ENCODE measurements at regions not wholly inside any gene's neighbourhood (a gene's known extent, or its start where the extent isn't known, plus 50 kb on each side); places are given as distances from the start of the nearest gene placed in this dataset.

- Histone ChIP-seq H3K9me3 (ENCODE audit: control insufficient read depth, insufficient read depth, low read depth, low read length) (no peaks in the 10 kb centered on the region), H3K36me3 (ENCODE audit: control insufficient read depth, insufficient read depth, low read length) (no peaks in the 10 kb centered on the region), H3K4me2 (ENCODE audit: extremely low read depth, insufficient read depth, low read length) (no peak overlapping the region), H3K27me3 (ENCODE audit: control insufficient read depth, insufficient read depth, low read length) (no peaks in the 10 kb centered on the region), H3K27ac (ENCODE audit: insufficient read depth, low read length) (no peak overlapping the region), H4K20me1 (ENCODE audit: control insufficient read depth, extremely low read depth, insufficient read depth, low read length) (no peaks in the 10 kb centered on the region), H3K4me1 (ENCODE audit: control insufficient read depth, extremely low read depth, insufficient read depth, low read length) (no peaks in the 10 kb centered on the region), H3K4me3 (replicated peaks in 1 of 4; ENCODE audit: control extremely low read depth in 1 of 4, insufficient read depth in 1 of 4, low read depth in 3 of 4, low read length in 4 of 4) (no peak overlapping the region), H2AFZ (ENCODE audit: low read length) (no peak overlapping the region), H3K79me2 (ENCODE audit: control insufficient read depth, insufficient read depth, low read length) (no peaks in the 10 kb centered on the region), H3K9ac (ENCODE audit: insufficient read depth, low read length) (no peak overlapping the region)
- TF ChIP-seq CTCF (conservative IDR thresholded peaks at IDR 0.05 in 1 of 2, IDR thresholded peaks at IDR 0.05 in 1 of 2; ENCODE audit: low read depth in 1 of 2, low read length in 2 of 2) (no peak), EZH2 (IDR thresholded peaks at IDR 0.05; ENCODE audit: low read length, missing control alignments) (no peak)
- DNase-seq (ENCODE audit: low read depth in 2 of 2), result peak in 1 of 2 donors; percentile 94
These were observed 407.8 kb upstream of the CDH2 start for GRCh38 chr18:28584731-28585130.

GRCh38 chr18:28582724-28583123, 405.8 kb upstream of the CDH2 start:
- H3K4me3 ChIP-seq (replicated peaks in 1 of 4; ENCODE audit: control extremely low read depth in 1 of 4, insufficient read depth in 1 of 4, low read depth in 3 of 4, low read length in 4 of 4), result no peak overlapping the region
- H2AFZ ChIP-seq (ENCODE audit: low read length), result no peak overlapping the region
- TF ChIP-seq EZH2 (IDR thresholded peaks at IDR 0.05; ENCODE audit: low read length, missing control alignments), result no peak
- no peak for TF ChIP-seq CTCF (conservative IDR thresholded peaks at IDR 0.05 in 1 of 2, IDR thresholded peaks at IDR 0.05 in 1 of 2; ENCODE audit: low read depth in 1 of 2, low read length in 2 of 2)
- H3K36me3 ChIP-seq (ENCODE audit: control insufficient read depth, insufficient read depth, low read length), result no peaks in the 10 kb centered on the region
- no peaks in the 10 kb centered on the region for H4K20me1 ChIP-seq (ENCODE audit: control insufficient read depth, extremely low read depth, insufficient read depth, low read length)
- no peak overlapping the region for H3K4me2 ChIP-seq (ENCODE audit: extremely low read depth, insufficient read depth, low read length)
- no peaks in the 10 kb centered on the region for H3K27me3 ChIP-seq (ENCODE audit: control insufficient read depth, insufficient read depth, low read length)
- no peaks in the 10 kb centered on the region for H3K79me2 ChIP-seq (ENCODE audit: control insufficient read depth, insufficient read depth, low read length)
- DNase-seq (ENCODE audit: low read depth in 2 of 2), result no peak
- no peak overlapping the region for H3K27ac ChIP-seq (ENCODE audit: insufficient read depth, low read length)
- no peaks in the 10 kb centered on the region for H3K9me3 ChIP-seq (ENCODE audit: control insufficient read depth, insufficient read depth, low read depth, low read length)
- no peak overlapping the region for H3K9ac ChIP-seq (ENCODE audit: insufficient read depth, low read length)
- H3K4me1 ChIP-seq (ENCODE audit: control insufficient read depth, extremely low read depth, insufficient read depth, low read length), result no peaks in the 10 kb centered on the region

GRCh38 chr18:28581521-28582071, 404.7 kb upstream of the CDH2 start:
- Histone ChIP-seq H3K27me3 (ENCODE audit: control insufficient read depth, insufficient read depth, low read length) (no peaks in the 10 kb centered on the region), H3K9ac (ENCODE audit: insufficient read depth, low read length) (no peak overlapping the region), H2AFZ (ENCODE audit: low read length) (no peak overlapping the region), H3K36me3 (ENCODE audit: control insufficient read depth, insufficient read depth, low read length) (no peaks in the 10 kb centered on the region), H3K27ac (ENCODE audit: insufficient read depth, low read length) (no peak overlapping the region), H3K4me3 (replicated peaks in 1 of 4; ENCODE audit: control extremely low read depth in 1 of 4, insufficient read depth in 1 of 4, low read depth in 3 of 4, low read length in 4 of 4) (no peak overlapping the region), H3K4me2 (ENCODE audit: extremely low read depth, insufficient read depth, low read length) (no peak overlapping the region), H3K79me2 (ENCODE audit: control insufficient read depth, insufficient read depth, low read length) (no peaks in the 10 kb centered on the region), H3K9me3 (ENCODE audit: control insufficient read depth, insufficient read depth, low read depth, low read length) (no peaks in the 10 kb centered on the region), H3K4me1 (ENCODE audit: control insufficient read depth, extremely low read depth, insufficient read depth, low read length) (no peaks in the 10 kb centered on the region), H4K20me1 (ENCODE audit: control insufficient read depth, extremely low read depth, insufficient read depth, low read length) (no peaks in the 10 kb centered on the region)
- DNase-seq (ENCODE audit: low read depth in 2 of 2), result peak in 1 of 2 donors; percentile 63
- no peak for TF ChIP-seq EZH2 (IDR thresholded peaks at IDR 0.05; ENCODE audit: low read length, missing control alignments)
- no peak for TF ChIP-seq CTCF (conservative IDR thresholded peaks at IDR 0.05 in 1 of 2, IDR thresholded peaks at IDR 0.05 in 1 of 2; ENCODE audit: low read depth in 1 of 2, low read length in 2 of 2)

Measured in fibroblast of lung (primary cell).